IMR-90 (cell line): ENCODE measurements at regions not wholly inside any gene's neighbourhood (a gene's known extent, or its start where the extent isn't known, plus 50 kb on each side); places are given as distances from the start of the nearest gene placed in this dataset.
"Not testable (repeated sequence)": the region's sequence is repeated elsewhere in the genome, so short reads cannot be mapped to it uniquely, and the experiment has no call there.

Experiments
- ATAC-seq: fragments of 200-7000 bp; cut with Tn5 transposase; 2 replicates; pipeline ENCODE4 v1.9.1; 2020; ENCODE audit warnings: low read depth, mild to moderate bottlenecking, moderate library complexity
- BruUV-seq: library from RNA; stranded (reverse); fragments of 400-500 nt; replicated peaks from 2 replicates; lab custom pipeline; 2021; lab: Mats Ljungman, UMichigan
- CTCF ChIA-PET: fragments of 300-600 bp; formaldehyde crosslinking; extraction: SDS; loops from one replicate; lab custom pipeline; 2021; ENCODE audit warnings: antibody characterized with exemption; lab: Yijun Ruan, JAX
- POLR2A ChIA-PET: fragments of 300-600 bp; sonication (Branson Sonifier 250); formaldehyde crosslinking; loops from one replicate; lab custom pipeline; 2022; ENCODE audit warnings: antibody characterized with exemption; ENCODE audit not compliant: unreplicated experiment; lab: Charles Lee
- DNase-seq: peaks from one replicate; pipeline ENCODE4 v3.0.0; 2013
- H2AFZ ChIP-seq: replicated peaks from 2 replicates; pipeline ENCODE3; 2013; ENCODE audit warnings: low read length, mild to moderate bottlenecking; ENCODE audit not compliant: poor library complexity
- H2AK5ac ChIP-seq: 2 replicates; pipeline ENCODE4 v1.6.1; 2013; ENCODE audit warnings: low read depth, low read length, inconsistent platforms
- H2AK9ac ChIP-seq: replicated peaks from 2 replicates; pipeline ENCODE3; 2013; ENCODE audit warnings: mild to moderate bottlenecking, low read depth, low read length, moderate library complexity; ENCODE audit not compliant: poor library complexity
- H2BK120ac ChIP-seq: 2 replicates; pipeline ENCODE4 v1.6.1; 2013; ENCODE audit warnings: low read depth, low read length, inconsistent platforms
- H2BK15ac ChIP-seq: 3 replicates; pipeline ENCODE4 v1.6.1; 2013; ENCODE audit warnings: low read depth, low read length, inconsistent platforms
- H2BK20ac ChIP-seq: 2 replicates; pipeline ENCODE4 v1.6.1; 2013; ENCODE audit warnings: low read depth, mild to moderate bottlenecking, inconsistent platforms, low read length, moderate library complexity
- H2BK5ac ChIP-seq: 2 replicates; pipeline ENCODE4 v1.6.1; 2013; ENCODE audit warnings: mild to moderate bottlenecking, low read depth, low read length, inconsistent platforms; ENCODE audit not compliant: poor library complexity, severe bottlenecking
- H3K14ac ChIP-seq: replicated peaks from 2 replicates; pipeline ENCODE4 v1.6.1; 2013; ENCODE audit warnings: low read depth, low read length, inconsistent platforms
- H3K18ac ChIP-seq: 2 replicates; pipeline ENCODE4 v1.6.1; 2013; ENCODE audit warnings: low read depth, low read length, control low read depth
- H3K23ac ChIP-seq: 2 replicates; pipeline ENCODE4 v1.6.1; 2013; ENCODE audit warnings: low read depth, low read length, inconsistent platforms
- H3K27ac ChIP-seq: 2 replicates; pipeline ENCODE4 v1.5.1; 2013; ENCODE audit warnings: mild to moderate bottlenecking, control low read depth, low read length; ENCODE audit not compliant: insufficient read depth
- H3K27me3 ChIP-seq: 2 replicates; pipeline ENCODE4 v1.6.1; 2013; ENCODE audit warnings: low read length; ENCODE audit not compliant: control insufficient read depth, insufficient read depth
- H3K36me3 ChIP-seq: 2 replicates; pipeline ENCODE4 v1.6.1; 2013; ENCODE audit warnings: low read length, mixed read lengths; ENCODE audit not compliant: control insufficient read depth, insufficient read depth
- H3K4ac ChIP-seq: 2 replicates; pipeline ENCODE4 v1.6.1; 2013; ENCODE audit warnings: low read depth, low read length, inconsistent platforms
- H3K4me1 ChIP-seq: 2 replicates; pipeline ENCODE4 v1.6.1; 2013; ENCODE audit warnings: low read length, mixed read lengths; ENCODE audit not compliant: control insufficient read depth, insufficient read depth
- H3K4me2 ChIP-seq: 2 replicates; pipeline ENCODE4 v1.6.1; 2013; ENCODE audit warnings: low read depth, mild to moderate bottlenecking, control low read depth, low read length, moderate library complexity
- H3K4me3 ChIP-seq: 2 replicates; pipeline ENCODE4 v1.5.1; 2013; ENCODE audit warnings: low read depth, mild to moderate bottlenecking, control low read depth, low read length, moderate library complexity; ENCODE audit not compliant: insufficient read depth
- H3K56ac ChIP-seq: 2 replicates; pipeline ENCODE4 v1.6.1; 2013; ENCODE audit warnings: low read length, inconsistent platforms; ENCODE audit not compliant: insufficient read depth; ENCODE audit errors: extremely low read depth
- H3K79me1 ChIP-seq, 2 experiments: 2 replicates each; pipeline ENCODE4 v1.6.1; 2013; ENCODE audit warnings: low read length in 2 of 2, inconsistent platforms in 1 of 2, low read depth in 1 of 2
- H3K9ac ChIP-seq: 2 replicates; pipeline ENCODE4 v1.6.1; 2013; ENCODE audit warnings: low read depth, low read length, control low read depth
- H3K9me1 ChIP-seq: 2 replicates; pipeline ENCODE4 v1.6.1; 2013; ENCODE audit warnings: low read length, inconsistent platforms; ENCODE audit not compliant: insufficient read depth
- H3K9me3 ChIP-seq: 2 replicates; pipeline ENCODE4 v1.6.1; 2013; ENCODE audit warnings: low read length; ENCODE audit not compliant: control insufficient read depth, insufficient read depth
- H4K20me1 ChIP-seq: 2 replicates; pipeline ENCODE4 v1.6.1; 2013; ENCODE audit warnings: low read length, inconsistent platforms; ENCODE audit not compliant: insufficient read depth
- H4K5ac ChIP-seq: 2 replicates; pipeline ENCODE4 v1.6.1; 2013; ENCODE audit warnings: mild to moderate bottlenecking, low read depth, low read length, control low read depth
- H4K8ac ChIP-seq, 2 experiments: 2 replicates each; pipeline ENCODE4 v1.6.1; 2013; ENCODE audit warnings: low read depth in 2 of 2, low read length in 2 of 2, control low read depth in 1 of 2, inconsistent platforms in 1 of 2
- H4K91ac ChIP-seq: 2 replicates; pipeline ENCODE4 v1.6.1; 2013; ENCODE audit warnings: low read depth, low read length, inconsistent platforms; ENCODE audit not compliant: insufficient read depth
- WGBS, 2 experiments: methylation state at CpG; one replicate each; pipeline versions ENCODE4 v1.1.5 to v1.1.7; 2013; ENCODE audit warnings: missing lambda C conversion rate in 2 of 2; ENCODE audit not compliant: insufficient read length in 1 of 2; ENCODE audit errors: extremely low coverage in 2 of 2; 5-methylcytosine and 5-hydroxymethylcytosine counted together
- dilution Hi-C: fragments of 300-500 bp; cut with HindIII; formaldehyde crosslinking; loops from one replicate; pipeline ENCODE4 v1.14.3; 2018; ENCODE audit warnings: low sequenced_read_pairs; ENCODE audit not compliant: unreplicated experiment
- in situ Hi-C: fragments of 300-500 bp; cut with MboI; formaldehyde crosslinking; loops from 3 replicates; pipeline ENCODE4 v1.14.3; 2019; ENCODE audit warnings: low sequenced_read_pairs, inconsistent platforms, mixed read lengths
- intact Hi-C: fragments of 100-400 bp; cut with micrococcal nuclease; formaldehyde crosslinking; loops from 2 replicates; pipeline ENCODE4 v1.10.0; 2022

- H4K20me1 ChIP-seq, H3K18ac ChIP-seq, H2BK5ac ChIP-seq, H4K8ac ChIP-seq, ATAC-seq, in situ Hi-C loops, H2AK5ac ChIP-seq, H3K79me1 ChIP-seq, H3K4ac ChIP-seq, DNase-seq, H3K4me2 ChIP-seq, H3K56ac ChIP-seq, H3K23ac ChIP-seq, H3K9me3 ChIP-seq, H2BK20ac ChIP-seq, H4K5ac ChIP-seq, H2AFZ ChIP-seq, H3K27me3 ChIP-seq, H3K27ac ChIP-seq, H3K9me1 ChIP-seq, BruUV-seq, POLR2A ChIA-PET, CTCF ChIA-PET, H3K9ac ChIP-seq, H2AK9ac ChIP-seq, H4K91ac ChIP-seq, H3K4me1 ChIP-seq, H2BK120ac ChIP-seq, H3K4me3 ChIP-seq, H2BK15ac ChIP-seq, H3K36me3 ChIP-seq, intact Hi-C loops, H3K14ac ChIP-seq, dilution Hi-C loops: not testable (repeated sequence)
- WGBS, 2 experiments = 60% methylated on average over 1 of the region's 34 CpGs; no CpG with 5 or more reads in 1 of the 2 experiments
These were observed 160.2 kb downstream of the TMEM121 start for GRCh38 chr14:105686462-105687170.

- H3K14ac ChIP-seq, in situ Hi-C loops, H2AK5ac ChIP-seq, intact Hi-C loops, H3K56ac ChIP-seq, H3K23ac ChIP-seq, CTCF ChIA-PET, DNase-seq, H2BK20ac ChIP-seq, H4K91ac ChIP-seq, H3K4me2 ChIP-seq, BruUV-seq, H3K27ac ChIP-seq, ATAC-seq, H3K79me1 ChIP-seq, H3K4ac ChIP-seq, H4K5ac ChIP-seq, H3K4me1 ChIP-seq, H3K9me3 ChIP-seq, H2BK15ac ChIP-seq, POLR2A ChIA-PET, H4K8ac ChIP-seq, H4K20me1 ChIP-seq, H2BK120ac ChIP-seq, H3K4me3 ChIP-seq, H3K36me3 ChIP-seq, H3K9me1 ChIP-seq, H2AFZ ChIP-seq, dilution Hi-C loops, H3K9ac ChIP-seq, H3K18ac ChIP-seq, H2BK5ac ChIP-seq, H2AK9ac ChIP-seq, H3K27me3 ChIP-seq: not testable (repeated sequence)
- 82% methylated on average over 7 of the region's 23 CpGs; no CpG with 5 or more reads in 1 of the 2 experiments for WGBS, 2 experiments
These were observed 161.0 kb downstream of the TMEM121 start for GRCh38 chr14:105687171-105688022.
